Activated B cell treated with CpG ODN at 0.5 μM for 24 hours (primary cell): ENCODE measurements at regions not wholly inside any gene's neighbourhood (a gene's known extent, or its start where the extent isn't known, plus 50 kb on each side); places are given as distances from the start of the nearest gene placed in this dataset.
"Not testable (repeated sequence)": the region's sequence is repeated elsewhere in the genome, so short reads cannot be mapped to it uniquely, and the experiment has no call there.

Source experiments
- ATAC-seq: fragments of 200-7000 bp; cut with Tn5 transposase; one replicate; pipeline ENCODE4 v1.10.0; 2021; ENCODE audit warnings: low read depth, mild to moderate bottlenecking, moderate library complexity
- CTCF ChIA-PET: fragments of 350-600 bp; sonication (Branson Sonifier 250); formaldehyde crosslinking; loops from one replicate; lab custom pipeline; 2021; ENCODE audit warnings: antibody characterized with exemption; lab: Charles Lee
- POLR2A ChIA-PET: fragments of 350-600 bp; sonication (Branson Sonifier 250); formaldehyde crosslinking; loops from one replicate; lab custom pipeline; 2021; ENCODE audit warnings: antibody characterized with exemption; lab: Charles Lee
- DNase-seq: peaks from one replicate; pipeline ENCODE4 v3.0.0; 2022
- H3K27ac Mint-ChIP-seq: one replicate; pipeline ENCODE4 v1.8.0; 2020; ENCODE audit warnings: mixed read lengths
- H3K27me3 Mint-ChIP-seq: one replicate; pipeline ENCODE4 v1.8.0; 2021; ENCODE audit warnings: mixed read lengths
- H3K36me3 Mint-ChIP-seq: one replicate; pipeline ENCODE4 v1.8.0; 2021; ENCODE audit warnings: low read depth, mixed read lengths
- H3K4me1 Mint-ChIP-seq: one replicate; pipeline ENCODE4 v1.8.0; 2021; ENCODE audit warnings: mixed read lengths
- H3K4me3 Mint-ChIP-seq: one replicate; pipeline ENCODE4 v1.8.0; 2020; ENCODE audit warnings: mild to moderate bottlenecking, mixed read lengths
- H3K9me3 Mint-ChIP-seq: one replicate; pipeline ENCODE4 v1.8.0; 2020; ENCODE audit warnings: mixed read lengths
- intact Hi-C: fragments of 100-400 bp; cut with micrococcal nuclease; formaldehyde crosslinking; loops from one replicate; pipeline ENCODE4 v1.15.1; 2024
- TF ChIP-seq, protein P1 (sequence below): fragments of 200-600 bp; IDR thresholded peaks from one replicate; pipeline ENCODE4 v1.8.0; 2022; ENCODE audit warnings: antibody characterized with exemption, mild to moderate bottlenecking

DNA sequence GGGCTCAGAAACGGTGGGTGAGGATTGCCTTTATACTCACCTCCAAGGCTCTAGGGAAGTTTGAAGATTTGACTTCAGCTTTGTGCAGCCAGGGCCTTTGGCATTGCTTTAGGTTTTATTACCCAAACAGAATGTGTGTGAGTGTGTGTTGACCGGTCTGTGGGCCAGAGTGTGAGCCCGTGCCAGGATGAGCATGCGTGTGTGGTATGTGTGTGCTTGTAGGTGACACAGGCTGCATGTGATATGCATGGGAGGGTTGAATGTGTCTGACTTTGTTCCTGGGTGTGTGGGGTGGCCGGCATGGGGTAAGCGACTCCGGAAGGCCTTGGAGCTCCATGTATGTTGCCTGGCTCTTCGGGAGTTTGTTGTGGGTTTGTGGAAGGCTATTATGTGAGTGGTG, 160.5 kb downstream of the FOXD2 start:
- H3K4me3 Mint-ChIP-seq = no peak overlapping the region
- POLR2A ChIA-PET = no interaction called here
- ATAC-seq (no peak), DNase-seq (no peak)
- no peaks in the 10 kb centered on the region for H3K36me3 Mint-ChIP-seq
- TF ChIP-seq, protein P1, sequence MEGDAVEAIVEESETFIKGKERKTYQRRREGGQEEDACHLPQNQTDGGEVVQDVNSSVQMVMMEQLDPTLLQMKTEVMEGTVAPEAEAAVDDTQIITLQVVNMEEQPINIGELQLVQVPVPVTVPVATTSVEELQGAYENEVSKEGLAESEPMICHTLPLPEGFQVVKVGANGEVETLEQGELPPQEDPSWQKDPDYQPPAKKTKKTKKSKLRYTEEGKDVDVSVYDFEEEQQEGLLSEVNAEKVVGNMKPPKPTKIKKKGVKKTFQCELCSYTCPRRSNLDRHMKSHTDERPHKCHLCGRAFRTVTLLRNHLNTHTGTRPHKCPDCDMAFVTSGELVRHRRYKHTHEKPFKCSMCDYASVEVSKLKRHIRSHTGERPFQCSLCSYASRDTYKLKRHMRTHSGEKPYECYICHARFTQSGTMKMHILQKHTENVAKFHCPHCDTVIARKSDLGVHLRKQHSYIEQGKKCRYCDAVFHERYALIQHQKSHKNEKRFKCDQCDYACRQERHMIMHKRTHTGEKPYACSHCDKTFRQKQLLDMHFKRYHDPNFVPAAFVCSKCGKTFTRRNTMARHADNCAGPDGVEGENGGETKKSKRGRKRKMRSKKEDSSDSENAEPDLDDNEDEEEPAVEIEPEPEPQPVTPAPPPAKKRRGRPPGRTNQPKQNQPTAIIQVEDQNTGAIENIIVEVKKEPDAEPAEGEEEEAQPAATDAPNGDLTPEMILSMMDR = no peak
- peaks cover 28% of the 10 kb centered on the region for H3K9me3 Mint-ChIP-seq
- H3K4me1 Mint-ChIP-seq = no peaks in the 10 kb centered on the region
- CTCF ChIA-PET = no interaction called here
- H3K27me3 Mint-ChIP-seq = peaks cover 14% of the 10 kb centered on the region
- no peak overlapping the region for H3K27ac Mint-ChIP-seq
- intact Hi-C loops = no loop called here

DNA sequence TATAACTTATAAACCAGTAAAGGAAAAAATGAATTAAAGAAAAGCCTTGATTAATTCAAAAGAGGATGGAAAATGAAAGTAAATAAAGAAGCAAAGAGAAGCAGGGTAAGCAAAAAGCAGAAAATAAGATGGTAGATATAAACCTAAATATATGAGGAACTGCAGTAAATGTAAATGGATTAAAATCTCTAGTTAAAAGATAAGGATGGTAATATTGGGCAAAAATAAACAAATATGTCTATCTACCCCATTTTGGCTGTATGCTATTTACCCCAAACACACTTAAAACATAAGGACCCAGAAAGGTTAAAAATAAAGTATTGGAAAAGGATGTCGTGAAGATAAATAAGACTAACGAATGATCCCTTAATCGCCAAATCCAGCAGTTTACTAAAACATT, 161.9 kb downstream of the FOXD2 start:
- ATAC-seq (no peak), DNase-seq (no peak)
- POLR2A ChIA-PET = no interaction called here
- H3K27ac Mint-ChIP-seq = no peak overlapping the region
- peaks cover 10% of the 10 kb centered on the region for H3K27me3 Mint-ChIP-seq
- TF ChIP-seq, protein P1 = no peak
- intact Hi-C loops = no loop called here
- no peaks in the 10 kb centered on the region for H3K4me1 Mint-ChIP-seq
- CTCF ChIA-PET = no interaction called here
- no peak overlapping the region for H3K4me3 Mint-ChIP-seq
- peaks cover 30% of the 10 kb centered on the region for H3K9me3 Mint-ChIP-seq
- no peaks in the 10 kb centered on the region for H3K36me3 Mint-ChIP-seq

DNA sequence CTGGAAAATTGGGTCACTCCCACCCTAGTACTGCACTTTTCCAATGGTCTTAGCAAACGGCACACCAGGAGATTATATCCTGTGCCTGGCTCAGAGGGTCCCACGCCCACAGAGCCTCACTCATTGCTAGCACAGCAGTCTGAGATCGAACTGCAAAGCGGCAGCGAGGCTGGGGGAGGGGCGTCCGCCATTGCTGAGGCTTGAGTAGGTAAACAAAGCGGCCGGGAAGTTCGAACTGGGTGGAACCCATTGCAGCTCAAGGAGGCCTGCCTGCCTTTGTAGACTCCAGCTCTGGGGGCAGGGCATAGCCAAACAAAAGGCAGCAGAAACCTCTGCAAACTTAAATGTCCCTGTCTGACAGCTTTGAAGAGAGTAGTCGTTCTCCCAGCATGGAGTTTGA, 164.6 kb downstream of the FOXD2 start:
- POLR2A ChIA-PET, DNase-seq: not testable (repeated sequence)

DNA sequence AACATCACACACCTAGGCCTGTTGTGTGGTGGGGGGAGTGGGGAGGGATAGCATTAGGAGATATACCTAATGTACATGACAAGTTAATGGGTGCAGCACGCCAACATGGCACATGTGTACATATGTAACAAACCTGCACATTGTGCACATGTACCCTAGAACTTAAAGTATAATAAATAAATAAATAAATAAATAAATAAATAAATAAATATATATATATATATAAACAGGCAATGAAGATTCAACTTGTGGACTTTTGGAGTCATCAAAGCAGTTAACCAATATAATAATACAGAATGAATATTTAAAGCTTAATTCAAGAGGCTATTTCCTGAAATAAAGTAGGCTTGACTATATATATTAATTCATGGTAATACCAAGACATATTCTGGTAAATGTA, 167.0 kb downstream of the FOXD2 start:
- CTCF ChIA-PET, H3K4me3 Mint-ChIP-seq, intact Hi-C loops, H3K4me1 Mint-ChIP-seq, H3K36me3 Mint-ChIP-seq, H3K27ac Mint-ChIP-seq, H3K27me3 Mint-ChIP-seq, ATAC-seq, DNase-seq, POLR2A ChIA-PET: not testable (repeated sequence)
- H3K9me3 Mint-ChIP-seq = peaks cover 39% of the 10 kb centered on the region

More for the DNA sequence above, 164.6 kb downstream of the FOXD2 start:
- H3K4me3 Mint-ChIP-seq, CTCF ChIA-PET, H3K4me1 Mint-ChIP-seq, ATAC-seq, H3K27ac Mint-ChIP-seq, H3K36me3 Mint-ChIP-seq, intact Hi-C loops: not testable (repeated sequence)
- H3K9me3 Mint-ChIP-seq = peaks cover 37% of the 10 kb centered on the region
- peaks cover 11% of the 10 kb centered on the region for H3K27me3 Mint-ChIP-seq

DNA sequence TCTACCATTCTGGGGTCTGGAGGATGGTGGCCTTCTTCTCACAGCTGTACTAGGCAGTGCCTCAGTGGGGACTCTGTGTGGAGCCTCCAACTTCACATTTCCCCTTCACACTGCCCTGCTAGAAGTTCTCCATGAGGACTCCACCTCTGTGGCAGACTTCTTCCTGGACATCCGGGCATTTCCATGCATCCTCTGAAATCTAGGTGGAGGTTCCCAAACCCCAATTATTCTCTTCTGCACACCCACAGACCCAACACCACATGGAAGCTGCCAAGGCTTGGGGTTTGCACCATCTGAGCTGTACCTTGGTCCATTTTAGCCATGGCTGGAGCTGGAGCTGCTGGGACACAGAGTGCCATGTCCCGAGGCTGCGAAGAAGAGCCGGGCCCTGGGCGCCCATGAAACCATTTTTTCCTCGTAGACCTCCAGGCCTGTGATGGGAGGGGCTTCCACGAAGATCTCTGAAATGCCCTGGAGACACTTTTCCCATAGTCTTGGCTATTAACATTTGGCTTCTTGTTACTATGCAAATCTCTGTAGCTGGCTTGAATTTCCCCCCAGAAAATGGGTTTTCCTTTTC, 170.5 kb downstream of the FOXD2 start:
- intact Hi-C loops = no loop called here
- peaks cover 18% of the 10 kb centered on the region for H3K9me3 Mint-ChIP-seq
- ChIA-PET CTCF (no interaction called here), POLR2A (no interaction called here)
- no peaks in the 10 kb centered on the region for H3K36me3 Mint-ChIP-seq
- H3K27me3 Mint-ChIP-seq = peaks cover 4% of the 10 kb centered on the region
- H3K4me3 Mint-ChIP-seq = no peak overlapping the region
- DNase-seq (no peak), ATAC-seq (no peak)
- no peak overlapping the region for H3K27ac Mint-ChIP-seq
- H3K4me1 Mint-ChIP-seq = no peaks in the 10 kb centered on the region
- TF ChIP-seq, protein P1 = no peak

DNA sequence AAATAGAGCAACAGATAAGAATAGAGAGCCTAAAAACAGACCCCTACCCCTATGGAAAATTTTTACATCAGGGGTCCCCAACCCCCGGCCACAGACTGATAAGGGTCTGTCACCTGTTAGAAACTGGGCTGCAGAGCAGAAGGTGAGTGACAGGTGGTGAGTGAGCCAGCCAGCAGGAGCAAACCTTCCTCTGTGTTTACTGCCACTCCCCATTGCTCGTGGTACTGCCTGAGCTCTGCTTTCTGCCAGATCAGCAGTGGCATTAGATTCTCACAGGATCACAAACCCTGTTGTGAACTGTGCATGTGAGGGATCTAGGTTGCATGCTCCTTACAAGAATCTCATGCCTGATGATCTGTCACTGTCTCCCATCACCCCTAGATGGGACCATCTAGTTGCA, 174.1 kb downstream of the FOXD2 start:
- Mint-ChIP-seq H3K27me3 (peaks cover 4% of the 10 kb centered on the region), H3K4me1 (no peaks in the 10 kb centered on the region), H3K36me3 (no peaks in the 10 kb centered on the region), H3K27ac (no peak overlapping the region), H3K9me3 (peaks cover 12% of the 10 kb centered on the region), H3K4me3 (no peak overlapping the region)
- DNase-seq (no peak), ATAC-seq (no peak)
- TF ChIP-seq, protein P1 = no peak
- ChIA-PET POLR2A (no interaction called here), CTCF (no interaction called here)
- intact Hi-C loops = no loop called here
